ENCODE measurements at regions not wholly inside any gene's neighbourhood (a gene's known extent, or its start where the extent isn't known, plus 50 kb on each side); places are given as distances from the start of the nearest gene placed in this dataset.

DNA sequence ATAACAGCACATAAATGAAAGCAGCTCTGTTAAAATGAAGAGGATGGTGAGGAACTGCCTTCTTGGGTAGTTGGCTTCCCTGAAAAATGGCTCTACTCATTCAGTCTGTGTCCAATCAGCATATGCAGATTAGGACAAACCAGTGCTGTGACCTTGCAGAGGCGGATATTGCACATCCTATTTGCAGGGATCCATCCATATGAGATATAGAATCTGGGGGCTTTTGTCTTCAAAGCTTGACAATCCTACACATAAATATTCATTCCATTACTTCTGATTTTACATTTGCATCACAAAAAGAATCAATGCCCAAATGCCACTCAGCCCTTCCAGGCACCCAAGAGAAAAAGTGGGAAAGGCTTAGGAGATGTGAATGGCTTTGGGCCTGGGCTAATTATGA, 383.7 kb downstream of the EMP1 start:
- TF ChIP-seq, protein P1, sequence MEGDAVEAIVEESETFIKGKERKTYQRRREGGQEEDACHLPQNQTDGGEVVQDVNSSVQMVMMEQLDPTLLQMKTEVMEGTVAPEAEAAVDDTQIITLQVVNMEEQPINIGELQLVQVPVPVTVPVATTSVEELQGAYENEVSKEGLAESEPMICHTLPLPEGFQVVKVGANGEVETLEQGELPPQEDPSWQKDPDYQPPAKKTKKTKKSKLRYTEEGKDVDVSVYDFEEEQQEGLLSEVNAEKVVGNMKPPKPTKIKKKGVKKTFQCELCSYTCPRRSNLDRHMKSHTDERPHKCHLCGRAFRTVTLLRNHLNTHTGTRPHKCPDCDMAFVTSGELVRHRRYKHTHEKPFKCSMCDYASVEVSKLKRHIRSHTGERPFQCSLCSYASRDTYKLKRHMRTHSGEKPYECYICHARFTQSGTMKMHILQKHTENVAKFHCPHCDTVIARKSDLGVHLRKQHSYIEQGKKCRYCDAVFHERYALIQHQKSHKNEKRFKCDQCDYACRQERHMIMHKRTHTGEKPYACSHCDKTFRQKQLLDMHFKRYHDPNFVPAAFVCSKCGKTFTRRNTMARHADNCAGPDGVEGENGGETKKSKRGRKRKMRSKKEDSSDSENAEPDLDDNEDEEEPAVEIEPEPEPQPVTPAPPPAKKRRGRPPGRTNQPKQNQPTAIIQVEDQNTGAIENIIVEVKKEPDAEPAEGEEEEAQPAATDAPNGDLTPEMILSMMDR (IDR thresholded peaks at IDR 0.05) = no peak
- TF ChIP-seq POLR2AphosphoS5 (IDR thresholded peaks at IDR 0.05; ENCODE audit: low read depth, low read length) = no peak
- no peak for TF ChIP-seq SIN3A (IDR thresholded peaks at IDR 0.05; ENCODE audit: borderline replicate concordance, insufficient read depth, low read depth, low read length)
- TF ChIP-seq, protein P2, sequence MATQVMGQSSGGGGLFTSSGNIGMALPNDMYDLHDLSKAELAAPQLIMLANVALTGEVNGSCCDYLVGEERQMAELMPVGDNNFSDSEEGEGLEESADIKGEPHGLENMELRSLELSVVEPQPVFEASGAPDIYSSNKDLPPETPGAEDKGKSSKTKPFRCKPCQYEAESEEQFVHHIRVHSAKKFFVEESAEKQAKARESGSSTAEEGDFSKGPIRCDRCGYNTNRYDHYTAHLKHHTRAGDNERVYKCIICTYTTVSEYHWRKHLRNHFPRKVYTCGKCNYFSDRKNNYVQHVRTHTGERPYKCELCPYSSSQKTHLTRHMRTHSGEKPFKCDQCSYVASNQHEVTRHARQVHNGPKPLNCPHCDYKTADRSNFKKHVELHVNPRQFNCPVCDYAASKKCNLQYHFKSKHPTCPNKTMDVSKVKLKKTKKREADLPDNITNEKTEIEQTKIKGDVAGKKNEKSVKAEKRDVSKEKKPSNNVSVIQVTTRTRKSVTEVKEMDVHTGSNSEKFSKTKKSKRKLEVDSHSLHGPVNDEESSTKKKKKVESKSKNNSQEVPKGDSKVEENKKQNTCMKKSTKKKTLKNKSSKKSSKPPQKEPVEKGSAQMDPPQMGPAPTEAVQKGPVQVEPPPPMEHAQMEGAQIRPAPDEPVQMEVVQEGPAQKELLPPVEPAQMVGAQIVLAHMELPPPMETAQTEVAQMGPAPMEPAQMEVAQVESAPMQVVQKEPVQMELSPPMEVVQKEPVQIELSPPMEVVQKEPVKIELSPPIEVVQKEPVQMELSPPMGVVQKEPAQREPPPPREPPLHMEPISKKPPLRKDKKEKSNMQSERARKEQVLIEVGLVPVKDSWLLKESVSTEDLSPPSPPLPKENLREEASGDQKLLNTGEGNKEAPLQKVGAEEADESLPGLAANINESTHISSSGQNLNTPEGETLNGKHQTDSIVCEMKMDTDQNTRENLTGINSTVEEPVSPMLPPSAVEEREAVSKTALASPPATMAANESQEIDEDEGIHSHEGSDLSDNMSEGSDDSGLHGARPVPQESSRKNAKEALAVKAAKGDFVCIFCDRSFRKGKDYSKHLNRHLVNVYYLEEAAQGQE (IDR thresholded peaks at IDR 0.05; ENCODE audit: insufficient read depth in 1 of 2, low read depth in 2 of 2, low read length in 1 of 2) = no peak

Data from Panc1 (cell line).